ENCODE measurements at regions not wholly inside any gene's neighbourhood (a gene's known extent, or its start where the extent isn't known, plus 50 kb on each side); places are given as distances from the start of the nearest gene placed in this dataset.

- no peak for TF ChIP-seq CTCF (IDR thresholded peaks at IDR 0.05; ENCODE audit: control insufficient read depth, insufficient read depth, low read depth, low read length, missing control alignments)
- no peak for DNase-seq (ENCODE audit: low read depth)
- no peak overlapping the region for H3K4me3 ChIP-seq (ENCODE audit: control insufficient read depth, low read depth, low read length)
Observed at GRCh38 chr16:85498607-85499006, 114.5 kb upstream of the GSE1 start.

- no peak overlapping the region for H3K4me3 ChIP-seq (ENCODE audit: control insufficient read depth, low read depth, low read length)
- TF ChIP-seq CTCF (IDR thresholded peaks at IDR 0.05; ENCODE audit: control insufficient read depth, insufficient read depth, low read depth, low read length, missing control alignments) = no peak
- DNase-seq (ENCODE audit: low read depth) = no peak
Observed at GRCh38 chr16:85500220-85500619, 112.9 kb upstream of the GSE1 start.

GRCh38 chr16:85501900-85502299 is 111.2 kb upstream of the GSE1 start:
- no peak for DNase-seq (ENCODE audit: low read depth)
- H3K4me3 ChIP-seq (ENCODE audit: control insufficient read depth, low read depth, low read length) = no peak overlapping the region
- TF ChIP-seq CTCF (IDR thresholded peaks at IDR 0.05; ENCODE audit: control insufficient read depth, insufficient read depth, low read depth, low read length, missing control alignments) = no peak

- DNase-seq (ENCODE audit: low read depth) = no peak
- no peak overlapping the region for H3K4me3 ChIP-seq (ENCODE audit: control insufficient read depth, low read depth, low read length)
- TF ChIP-seq CTCF (IDR thresholded peaks at IDR 0.05; ENCODE audit: control insufficient read depth, insufficient read depth, low read depth, low read length, missing control alignments) = no peak
Observed at GRCh38 chr16:85502357-85502756, 110.8 kb upstream of the GSE1 start.

GRCh38 chr16:85503679-85504231 is 109.4 kb upstream of the GSE1 start:
- H3K4me3 ChIP-seq (ENCODE audit: control insufficient read depth, low read depth, low read length) = no peak overlapping the region
- DNase-seq (ENCODE audit: low read depth) = no peak
- TF ChIP-seq CTCF (IDR thresholded peaks at IDR 0.05; ENCODE audit: control insufficient read depth, insufficient read depth, low read depth, low read length, missing control alignments) = no peak

GRCh38 chr16:85504242-85504641 is 108.9 kb upstream of the GSE1 start:
- no peak for TF ChIP-seq CTCF (IDR thresholded peaks at IDR 0.05; ENCODE audit: control insufficient read depth, insufficient read depth, low read depth, low read length, missing control alignments)
- no peak for DNase-seq (ENCODE audit: low read depth)
- no peak overlapping the region for H3K4me3 ChIP-seq (ENCODE audit: control insufficient read depth, low read depth, low read length)
